Cardiac fibroblast (primary cell): ENCODE measurements at regions not wholly inside any gene's neighbourhood (a gene's known extent, or its start where the extent isn't known, plus 50 kb on each side); places are given as distances from the start of the nearest gene placed in this dataset.

Experiments used
- DNase-seq, 2 donors: peaks; one replicate each; pipeline versions ENCODE4 v3.0.0 to v3.0.0-alpha.2; 2010; ENCODE audit warnings: low read depth in 2 of 2
- H3K4me3 ChIP-seq, 2 donors: replicated peaks in 1 of 2; 1 replicate in 1 of 2; 2 replicates in 1 of 2; pipeline ENCODE4 v1.5.1; 2011; ENCODE audit warnings: low read depth in 2 of 2, low read length in 2 of 2, mild to moderate bottlenecking in 2 of 2, moderate library complexity in 1 of 2
- CTCF ChIP-seq: IDR thresholded peaks from one replicate; pipeline ENCODE4 v1.5.1; 2011; ENCODE audit warnings: low read depth, mild to moderate bottlenecking, low read length, inconsistent platforms

GRCh38 chr20:7496394-7496991, 443.8 kb downstream of the HAO1 start:
- H3K4me3 ChIP-seq, result no peak overlapping the region
- no peak for TF ChIP-seq CTCF
- DNase-seq, result peak; percentile 22 to 25

DNA sequence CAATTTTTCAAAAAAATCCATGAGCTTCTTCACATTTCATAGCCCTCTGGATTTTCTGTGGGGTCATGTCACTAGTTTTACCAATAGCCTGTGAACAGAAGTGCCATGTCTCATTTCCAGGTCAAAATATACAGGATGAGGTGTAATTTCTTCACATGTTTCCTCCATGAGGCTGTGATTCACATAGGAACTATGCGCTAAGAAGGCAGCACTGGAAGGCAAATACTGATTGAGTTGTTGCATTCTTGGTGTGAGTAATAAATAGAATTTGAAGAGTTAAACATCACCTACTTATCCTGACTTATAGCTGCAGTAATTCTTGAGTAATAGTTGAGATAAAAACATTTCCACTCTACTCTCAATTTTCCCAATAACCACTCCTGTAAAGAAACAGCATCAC, 442.3 kb downstream of the HAO1 start:
- peak; percentile 73 to 93 for DNase-seq
- no peak overlapping the region for H3K4me3 ChIP-seq
- no peak for TF ChIP-seq CTCF

DNA sequence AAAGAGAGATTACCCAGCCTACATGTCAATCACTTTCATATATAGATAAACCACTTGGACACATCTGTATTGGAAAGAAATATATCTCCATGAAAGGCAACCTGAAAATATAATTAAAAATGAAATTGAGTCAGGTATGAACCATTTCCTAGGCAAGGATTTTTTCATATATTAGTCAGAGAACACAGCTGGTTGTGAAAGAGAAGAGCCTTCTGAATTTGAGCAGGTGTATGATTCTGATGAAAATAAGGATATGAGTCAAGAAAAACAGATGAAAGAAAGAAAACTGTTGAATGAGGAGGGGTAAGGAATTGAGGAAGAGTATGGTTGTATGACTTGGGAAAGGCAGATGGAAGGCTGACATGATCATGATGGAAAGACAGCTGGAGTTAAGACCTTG, 441.1 kb downstream of the HAO1 start:
- no peak overlapping the region for H3K4me3 ChIP-seq
- DNase-seq, result peak in 1 of 2 donors; percentile 47
- no peak for TF ChIP-seq CTCF

GRCh38 chr20:7500231-7500663, 440.0 kb downstream of the HAO1 start:
- no peak for DNase-seq
- H3K4me3 ChIP-seq, result no peak overlapping the region
- TF ChIP-seq CTCF, result no peak

GRCh38 chr20:7503501-7503900, 436.8 kb downstream of the HAO1 start:
- no peak overlapping the region for H3K4me3 ChIP-seq
- DNase-seq, result peak in 1 of 2 donors; percentile 74
- no peak for TF ChIP-seq CTCF

DNA sequence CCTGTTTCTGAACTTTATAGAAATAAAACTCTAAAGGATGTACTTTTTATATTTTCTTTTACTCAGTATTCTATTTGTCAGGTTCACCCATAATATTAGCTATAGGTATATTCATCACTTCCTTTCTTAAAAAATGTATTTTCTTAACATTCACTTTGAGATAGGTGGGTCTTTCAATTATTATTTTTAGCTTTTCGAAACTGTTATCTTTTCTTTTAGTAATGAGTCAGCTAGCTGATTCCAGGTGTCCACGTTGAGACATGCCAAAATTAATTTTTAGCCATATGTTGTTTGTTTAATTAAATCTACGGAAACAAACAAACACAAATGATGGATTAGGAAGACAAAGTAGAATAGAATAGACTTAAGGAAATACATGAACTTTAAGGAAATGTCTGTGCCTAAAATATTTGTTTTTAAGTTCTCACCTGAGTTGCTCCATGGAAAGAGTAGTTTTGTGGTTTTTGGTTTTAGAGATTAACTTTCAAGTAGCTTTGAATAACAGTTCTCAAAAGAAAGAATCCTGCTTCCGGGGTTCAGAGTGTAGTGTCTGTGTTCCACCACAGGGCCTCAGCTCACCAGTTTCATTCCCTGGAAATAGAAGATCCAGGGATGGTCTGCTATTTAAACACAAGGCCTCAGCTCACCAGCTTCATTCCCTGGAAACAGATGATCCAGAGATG, 435.0 kb downstream of the HAO1 start:
- H3K4me3 ChIP-seq, result no peak overlapping the region
- no peak for TF ChIP-seq CTCF
- no peak for DNase-seq
